Left lung (tissue), 4 donors: ENCODE measurements at regions not wholly inside any gene's neighbourhood (a gene's known extent, or its start where the extent isn't known, plus 50 kb on each side); places are given as distances from the start of the nearest gene placed in this dataset.

Source experiments
- ATAC-seq: fragments of 200-7000 bp; cut with Tn5 transposase; one replicate; pipeline ENCODE4 v1.9.1; 2020; ENCODE audit warnings: moderate library complexity
- DNase-seq, 4 donors: peaks; one replicate each; pipeline ENCODE4 v3.0.0-alpha.2; 2013 to 2020
- H3K27ac ChIP-seq, 2 donors: fragments of 200-600 bp; sonication (generic) in 1 of 2; one replicate each; pipeline versions ENCODE4 v1.5.0 to v1.8.0; 2020 to 2021
- H3K27me3 ChIP-seq, 2 donors: fragments of 200-600 bp; sonication (generic) in 1 of 2; one replicate each; pipeline versions ENCODE4 v1.5.0 to v1.8.0; 2020 to 2021
- H3K36me3 ChIP-seq, 2 donors: fragments of 200-600 bp; sonication (generic) in 1 of 2; one replicate each; pipeline versions ENCODE4 v1.5.0 to v1.8.0; 2020 to 2021
- H3K4me1 ChIP-seq, 2 donors: fragments of 200-600 bp; one replicate each; pipeline ENCODE4 v1.8.0; 2021
- H3K4me3 ChIP-seq, 2 donors: fragments of 200-600 bp; sonication (generic) in 1 of 2; one replicate each; pipeline versions ENCODE4 v1.5.0 to v1.8.0; 2020 to 2021; ENCODE audit warnings: mild to moderate bottlenecking in 1 of 2
- H3K9me3 ChIP-seq, 2 donors: fragments of 200-600 bp; sonication (generic) in 1 of 2; one replicate each; pipeline versions ENCODE4 v1.5.0 to v1.8.0; 2020 to 2021
- intact Hi-C, 2 donors: fragments of 100-400 bp; cut with DNase I; formaldehyde crosslinking; loops; one replicate each; pipeline versions ENCODE4 v1.11.2 to v1.14.2; 2022
- TF ChIP-seq, protein P1 (sequence below), 2 donors: fragments of 200-600 bp; sonication (generic) in 1 of 2; IDR thresholded peaks; one replicate each; pipeline versions ENCODE4 v1.5.0 to v1.8.0; 2021; ENCODE audit warnings: antibody characterized with exemption in 2 of 2
- donor health status: DM: no; HTN: yes; CAD: no.
- donor health status: DM: no; HTN: no; CAD: no.

- Histone ChIP-seq H3K4me3 (no peak overlapping the region), H3K4me1 (peaks cover 0 to 3% of the 10 kb centered on the region in 2 donors), H3K27ac (no peak overlapping the region), H3K27me3 (no peaks in the 10 kb centered on the region), H3K36me3 (no peaks in the 10 kb centered on the region), H3K9me3 (peaks cover 0 to 4% of the 10 kb centered on the region in 2 donors)
- TF ChIP-seq, protein P1, sequence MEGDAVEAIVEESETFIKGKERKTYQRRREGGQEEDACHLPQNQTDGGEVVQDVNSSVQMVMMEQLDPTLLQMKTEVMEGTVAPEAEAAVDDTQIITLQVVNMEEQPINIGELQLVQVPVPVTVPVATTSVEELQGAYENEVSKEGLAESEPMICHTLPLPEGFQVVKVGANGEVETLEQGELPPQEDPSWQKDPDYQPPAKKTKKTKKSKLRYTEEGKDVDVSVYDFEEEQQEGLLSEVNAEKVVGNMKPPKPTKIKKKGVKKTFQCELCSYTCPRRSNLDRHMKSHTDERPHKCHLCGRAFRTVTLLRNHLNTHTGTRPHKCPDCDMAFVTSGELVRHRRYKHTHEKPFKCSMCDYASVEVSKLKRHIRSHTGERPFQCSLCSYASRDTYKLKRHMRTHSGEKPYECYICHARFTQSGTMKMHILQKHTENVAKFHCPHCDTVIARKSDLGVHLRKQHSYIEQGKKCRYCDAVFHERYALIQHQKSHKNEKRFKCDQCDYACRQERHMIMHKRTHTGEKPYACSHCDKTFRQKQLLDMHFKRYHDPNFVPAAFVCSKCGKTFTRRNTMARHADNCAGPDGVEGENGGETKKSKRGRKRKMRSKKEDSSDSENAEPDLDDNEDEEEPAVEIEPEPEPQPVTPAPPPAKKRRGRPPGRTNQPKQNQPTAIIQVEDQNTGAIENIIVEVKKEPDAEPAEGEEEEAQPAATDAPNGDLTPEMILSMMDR (IDR thresholded peaks at IDR 0.05) = no peak
- intact Hi-C loops = no loop called here
- ATAC-seq = no peak
- no peak for DNase-seq
Observed at GRCh38 chr14:58801086-58801485, 163.3 kb downstream of the DACT1 start.

DNA sequence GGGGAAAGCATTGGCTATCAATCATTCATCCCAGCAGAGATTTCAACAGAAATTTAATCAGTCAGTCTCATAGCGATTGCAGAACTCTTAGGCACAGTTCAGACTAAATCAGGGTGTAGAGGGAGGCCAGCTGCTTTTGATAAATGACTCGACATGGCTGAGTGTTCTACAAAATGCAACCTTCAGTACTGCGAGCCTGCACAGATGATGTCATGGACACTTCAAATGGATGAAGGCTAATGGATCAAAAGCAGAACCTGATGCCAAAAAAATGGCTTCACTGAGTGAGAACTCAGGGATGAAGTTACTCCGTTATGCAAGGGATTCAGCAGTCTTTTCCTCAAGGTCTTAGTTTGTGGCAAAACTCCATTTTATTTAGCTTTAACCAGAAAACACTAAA, 167.3 kb downstream of the DACT1 start:
- Histone ChIP-seq H3K36me3 (no peaks in the 10 kb centered on the region), H3K27me3 (no peaks in the 10 kb centered on the region), H3K9me3 (peaks cover 0 to 4% of the 10 kb centered on the region in 2 donors), H3K27ac (no peak overlapping the region), H3K4me3 (no peak overlapping the region), H3K4me1 (peaks cover 0 to 9% of the 10 kb centered on the region in 2 donors)
- DNase-seq (no peak), ATAC-seq (peak; percentile 70)
- intact Hi-C loops = no loop called here
- TF ChIP-seq, protein P1 (IDR thresholded peaks at IDR 0.05) = no peak

DNA sequence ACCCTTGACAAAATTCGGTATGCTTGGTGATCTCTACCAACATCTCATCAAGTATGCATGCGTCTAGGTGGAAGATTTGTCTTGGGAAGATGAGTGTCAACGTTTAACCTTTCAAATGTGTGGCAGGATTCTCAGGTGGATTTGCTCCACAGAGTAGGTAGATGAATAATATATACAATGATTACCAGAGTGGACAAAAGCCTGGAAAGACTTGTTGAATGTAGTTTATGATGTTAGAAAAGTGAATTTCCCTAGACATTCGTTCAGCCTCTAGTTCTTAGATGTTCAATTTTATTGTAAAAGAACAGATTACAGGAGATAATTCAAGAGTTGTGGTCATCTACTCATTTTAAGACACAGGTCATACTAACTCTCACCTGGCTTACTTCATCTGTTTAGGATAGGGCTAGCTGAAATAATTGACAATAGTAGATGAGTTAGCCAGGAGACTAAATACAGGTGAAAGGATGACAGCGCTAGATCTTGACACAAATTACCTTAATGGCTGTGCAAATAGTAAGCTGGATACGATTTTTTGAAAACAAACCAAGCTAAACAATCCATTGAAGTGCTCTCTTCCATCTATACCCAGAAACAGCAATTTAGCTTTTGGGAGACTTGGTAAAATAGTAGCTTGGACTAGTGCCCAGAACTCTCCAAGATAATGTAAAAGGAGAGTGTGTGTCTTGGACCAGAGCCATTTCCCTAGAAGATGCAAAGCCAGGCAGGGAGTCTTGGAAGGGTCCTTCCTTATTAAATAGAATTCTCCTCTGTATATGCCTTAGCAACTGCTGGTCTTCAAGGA, 168.0 kb downstream of the DACT1 start:
- intact Hi-C loops = no loop called here
- TF ChIP-seq, protein P1 (IDR thresholded peaks at IDR 0.05) = no peak
- ATAC-seq (peak; percentile 69), DNase-seq (peak in 2 of 4 donors; percentile 72 to 90)
- Histone ChIP-seq H3K27ac (no peak overlapping the region), H3K4me3 (no peak overlapping the region), H3K9me3 (peaks cover 0 to 4% of the 10 kb centered on the region in 2 donors), H3K4me1 (peaks cover 0 to 9% of the 10 kb centered on the region in 2 donors), H3K27me3 (no peaks in the 10 kb centered on the region), H3K36me3 (no peaks in the 10 kb centered on the region)

GRCh38 chr14:58807191-58807590, 169.4 kb downstream of the DACT1 start:
- DNase-seq = no peak
- intact Hi-C loops = no loop called here
- no peak for ATAC-seq
- Histone ChIP-seq H3K4me3 (no peak overlapping the region), H3K27me3 (no peaks in the 10 kb centered on the region), H3K4me1 (peaks cover 0 to 9% of the 10 kb centered on the region in 2 donors), H3K36me3 (no peaks in the 10 kb centered on the region), H3K9me3 (peaks cover 0 to 4% of the 10 kb centered on the region in 2 donors), H3K27ac (no peak overlapping the region)
- TF ChIP-seq, protein P1 (IDR thresholded peaks at IDR 0.05) = no peak

DNA sequence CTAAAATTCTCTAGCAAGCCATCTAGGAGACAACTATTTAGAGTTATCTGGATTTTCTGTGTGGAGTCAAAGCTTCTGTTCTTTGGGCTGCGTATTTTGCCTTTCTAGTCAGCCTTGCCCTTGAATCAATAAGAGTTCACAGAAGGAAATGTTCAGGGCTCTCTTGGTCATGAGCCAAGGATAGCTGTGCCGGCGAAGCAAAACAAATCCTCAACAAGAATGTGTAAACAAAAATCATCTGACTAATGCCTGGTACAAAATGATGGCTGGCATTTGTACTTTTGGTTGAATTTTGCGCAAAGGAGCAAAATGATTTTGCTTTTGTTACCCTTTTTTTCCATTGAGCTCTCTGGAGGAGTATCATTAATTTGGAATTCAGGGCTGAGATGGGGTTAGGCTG, 171.1 kb downstream of the DACT1 start:
- ATAC-seq (no peak), DNase-seq (peak in 1 of 4 donors; percentile 45)
- no peak overlapping the region for H3K27ac ChIP-seq
- TF ChIP-seq, protein P1 (IDR thresholded peaks at IDR 0.05) = no peak
- intact Hi-C loops = no loop called here
- H3K36me3 ChIP-seq = no peaks in the 10 kb centered on the region
- H3K9me3 ChIP-seq = no peaks in the 10 kb centered on the region
- H3K4me1 ChIP-seq = peaks cover 0 to 9% of the 10 kb centered on the region in 2 donors
- H3K27me3 ChIP-seq = no peaks in the 10 kb centered on the region
- no peak overlapping the region for H3K4me3 ChIP-seq
